ENCODE measurements at regions not wholly inside any gene's neighbourhood (a gene's known extent, or its start where the extent isn't known, plus 50 kb on each side); places are given as distances from the start of the nearest gene placed in this dataset.

DNA sequence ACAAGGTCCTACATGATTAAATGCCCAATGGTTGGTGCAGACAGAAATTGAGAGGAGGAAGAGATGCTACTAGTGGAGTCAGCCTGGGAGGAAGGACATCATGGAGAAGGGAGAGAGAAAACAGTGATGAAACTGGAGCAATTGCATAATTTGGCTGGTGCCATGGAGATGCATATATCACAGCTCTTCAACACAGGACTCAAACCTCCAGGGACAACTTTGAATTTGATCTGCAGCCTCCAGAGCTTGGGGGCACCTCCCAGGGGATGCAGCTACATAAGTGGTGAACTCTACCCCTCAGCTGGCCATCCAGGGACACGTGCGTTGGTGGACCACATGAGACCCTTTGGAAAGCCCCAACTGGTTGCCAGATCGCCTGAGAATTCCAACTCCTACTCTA is 80.4 kb downstream of the CTAGE1 start:
- TF ChIP-seq POLR2A (IDR thresholded peaks at IDR 0.05) (no peak), POLR2AphosphoS5 (IDR thresholded peaks at IDR 0.05) (no peak)
- TF ChIP-seq, protein P1, sequence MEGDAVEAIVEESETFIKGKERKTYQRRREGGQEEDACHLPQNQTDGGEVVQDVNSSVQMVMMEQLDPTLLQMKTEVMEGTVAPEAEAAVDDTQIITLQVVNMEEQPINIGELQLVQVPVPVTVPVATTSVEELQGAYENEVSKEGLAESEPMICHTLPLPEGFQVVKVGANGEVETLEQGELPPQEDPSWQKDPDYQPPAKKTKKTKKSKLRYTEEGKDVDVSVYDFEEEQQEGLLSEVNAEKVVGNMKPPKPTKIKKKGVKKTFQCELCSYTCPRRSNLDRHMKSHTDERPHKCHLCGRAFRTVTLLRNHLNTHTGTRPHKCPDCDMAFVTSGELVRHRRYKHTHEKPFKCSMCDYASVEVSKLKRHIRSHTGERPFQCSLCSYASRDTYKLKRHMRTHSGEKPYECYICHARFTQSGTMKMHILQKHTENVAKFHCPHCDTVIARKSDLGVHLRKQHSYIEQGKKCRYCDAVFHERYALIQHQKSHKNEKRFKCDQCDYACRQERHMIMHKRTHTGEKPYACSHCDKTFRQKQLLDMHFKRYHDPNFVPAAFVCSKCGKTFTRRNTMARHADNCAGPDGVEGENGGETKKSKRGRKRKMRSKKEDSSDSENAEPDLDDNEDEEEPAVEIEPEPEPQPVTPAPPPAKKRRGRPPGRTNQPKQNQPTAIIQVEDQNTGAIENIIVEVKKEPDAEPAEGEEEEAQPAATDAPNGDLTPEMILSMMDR (IDR thresholded peaks at IDR 0.05) = no peak

Measured in prostate gland (tissue), 2 donors.